IPS-NIHi11 (cell line): ENCODE measurements at regions not wholly inside any gene's neighbourhood (a gene's known extent, or its start where the extent isn't known, plus 50 kb on each side); places are given as distances from the start of the nearest gene placed in this dataset.
"Not testable (repeated sequence)": the region's sequence is repeated elsewhere in the genome, so short reads cannot be mapped to it uniquely, and the experiment has no call there.

Source experiments
- DNase-seq: peaks from one replicate; pipeline ENCODE4 v3.0.0; 2012; ENCODE audit warnings: mixed read lengths, low spot score

GRCh38 chr9:97773091-97773490 is 76.0 kb upstream of the XPA start:
- DNase-seq: no peak

GRCh38 chr9:97773723-97774122 is 76.6 kb upstream of the XPA start:
- DNase-seq: no peak

- no peak for DNase-seq
Observed at GRCh38 chr9:97774673-97775072, 77.5 kb upstream of the XPA start.

GRCh38 chr9:97778740-97779139 is 74.3 kb upstream of the FOXE1 start:
- DNase-seq: not testable (repeated sequence)

- no peak for DNase-seq
Observed at GRCh38 chr9:97779608-97780007, 73.4 kb upstream of the FOXE1 start.

- DNase-seq: no peak
Observed at GRCh38 chr9:97781902-97782301, 71.1 kb upstream of the FOXE1 start.

GRCh38 chr9:97786341-97786740 is 66.7 kb upstream of the FOXE1 start:
- no peak for DNase-seq

GRCh38 chr9:97787551-97787950 is 65.5 kb upstream of the FOXE1 start:
- DNase-seq: no peak

- DNase-seq: no peak
Observed at GRCh38 chr9:97788763-97789663, 64.0 kb upstream of the FOXE1 start.

- no peak for DNase-seq
Observed at GRCh38 chr9:97790542-97790941, 62.5 kb upstream of the FOXE1 start.

- DNase-seq: no peak
Observed at GRCh38 chr9:97791542-97791941, 61.5 kb upstream of the FOXE1 start.

GRCh38 chr9:97793067-97793466 is 60.0 kb upstream of the FOXE1 start:
- no peak for DNase-seq

GRCh38 chr9:97794666-97795065 is 58.4 kb upstream of the FOXE1 start:
- no peak for DNase-seq

GRCh38 chr9:97796176-97796575 is 56.9 kb upstream of the FOXE1 start:
- DNase-seq: not testable (repeated sequence)

GRCh38 chr9:97801180-97801579 is 51.8 kb upstream of the FOXE1 start:
- DNase-seq: no peak

GRCh38 chr9:97802276-97802675 is 50.8 kb upstream of the FOXE1 start:
- no peak for DNase-seq

GRCh38 chr9:97803167-97804058 is 49.6 kb upstream of the FOXE1 start:
- DNase-seq: peak; percentile 97
